SU-DHL-6 (cell line): ENCODE measurements at regions not wholly inside any gene's neighbourhood (a gene's known extent, or its start where the extent isn't known, plus 50 kb on each side); places are given as distances from the start of the nearest gene placed in this dataset.

Experiments
- CTCF ChIP-seq: fragments of 200-600 bp; sonication (generic); IDR thresholded peaks from one replicate; pipeline ENCODE4 v1.5.1; 2017; ENCODE audit warnings: antibody characterized with exemption, mild to moderate bottlenecking, low read length, moderate library complexity; ENCODE audit not compliant: insufficient read depth, poor library complexity, severe bottlenecking
- EZH2phosphoT487 ChIP-seq: fragments of 200-600 bp; sonication (generic), shearing (Covaris generic); conservative IDR thresholded peaks from 2 replicates; pipeline ENCODE4 v1.6.1; 2018; ENCODE audit warnings: mild to moderate bottlenecking, antibody characterized with exemption, low read length, moderate library complexity, mixed read lengths

GRCh38 chr6:145241721-145242120 lies 493.6 kb downstream of the EPM2A start:
- TF ChIP-seq CTCF: no peak
- TF ChIP-seq EZH2phosphoT487: no peak
